GM18867 (cell line): ENCODE measurements at regions not wholly inside any gene's neighbourhood (a gene's known extent, or its start where the extent isn't known, plus 50 kb on each side); places are given as distances from the start of the nearest gene placed in this dataset.

Source experiments
- ATAC-seq: cut with Tn5 transposase; IDR thresholded peaks from one replicate; pipeline ENCODE4 v1.9.1; 2021; ENCODE audit warnings: mild to moderate bottlenecking, moderate library complexity; ENCODE audit not compliant: unreplicated experiment

GRCh38 chr18:54767098-54767497 lies 61.2 kb upstream of the RAB27B start:
- no peak for ATAC-seq

- no peak for ATAC-seq
These were observed 58.5 kb upstream of the RAB27B start for GRCh38 chr18:54769526-54770464.

GRCh38 chr18:54772056-54772455 lies 56.2 kb upstream of the RAB27B start:
- ATAC-seq = no peak

- no peak for ATAC-seq
These were observed 53.9 kb upstream of the RAB27B start for GRCh38 chr18:54774423-54774822.

- no peak for ATAC-seq
These were observed 53.2 kb upstream of the RAB27B start for GRCh38 chr18:54774981-54775665.

- no peak for ATAC-seq
These were observed 52.6 kb upstream of the RAB27B start for GRCh38 chr18:54775686-54776085.

GRCh38 chr18:54776282-54776977 lies 51.8 kb upstream of the RAB27B start:
- peak; percentile 63 for ATAC-seq

GRCh38 chr18:54777118-54777791 lies 51.0 kb upstream of the RAB27B start:
- ATAC-seq = peak; percentile 50

- no peak for ATAC-seq
These were observed 50.3 kb upstream of the RAB27B start for GRCh38 chr18:54777989-54778388.
